NT2/D1 (cell line): ENCODE measurements at regions not wholly inside any gene's neighbourhood (a gene's known extent, or its start where the extent isn't known, plus 50 kb on each side); places are given as distances from the start of the nearest gene placed in this dataset.

ENCODE experiments used
- SUZ12 ChIP-seq: IDR thresholded peaks from 2 replicates; pipeline ENCODE4 v1.6.1; 2011; ENCODE audit not compliant: insufficient read length, insufficient read depth; ENCODE audit errors: extremely low read depth
- YY1 ChIP-seq: IDR thresholded peaks from 2 replicates; pipeline ENCODE4 v1.6.1; 2011; ENCODE audit not compliant: insufficient read length, insufficient read depth

GRCh38 chr2:184338771-184339170 is 259.6 kb upstream of the ZNF804A start:
- TF ChIP-seq YY1 (no peak), SUZ12 (no peak)
